Cardiac muscle cell (in vitro differentiated cells and primary cell): ENCODE measurements at regions not wholly inside any gene's neighbourhood (a gene's known extent, or its start where the extent isn't known, plus 50 kb on each side); places are given as distances from the start of the nearest gene placed in this dataset.

Experiments used
- DNase-seq, 2 donors: peaks; one replicate each; pipeline versions ENCODE4 v3.0.0 to v3.0.0-alpha.2; 2010 to 2017; ENCODE audit warnings: low read depth in 1 of 2, low spot score in 1 of 2
- H3K27ac ChIP-seq: fragments of 200-600 bp; sonication (generic); 2 replicates; pipeline ENCODE4 v1.5.1; 2016
- H3K27me3 ChIP-seq: fragments of 200-600 bp; sonication (generic); 2 replicates; pipeline ENCODE4 v1.6.0; 2016; ENCODE audit warnings: control low read depth
- H3K36me3 ChIP-seq: fragments of 200-600 bp; sonication (generic); 2 replicates; pipeline ENCODE4 v1.5.1; 2016; ENCODE audit warnings: control low read depth
- H3K4me1 ChIP-seq: fragments of 200-600 bp; sonication (generic); 2 replicates; pipeline ENCODE4 v1.8.1; 2017; ENCODE audit warnings: low read depth, mild to moderate bottlenecking, mixed run types
- H3K4me3 ChIP-seq: fragments of 200-600 bp; sonication (generic); 2 replicates; pipeline ENCODE4 v1.5.1; 2016; ENCODE audit warnings: mild to moderate bottlenecking
- H3K9me3 ChIP-seq: fragments of 200-600 bp; sonication (generic); 2 replicates; pipeline ENCODE4 v1.5.1; 2017; ENCODE audit warnings: low read depth, mild to moderate bottlenecking, control low read depth
- CTCF ChIP-seq: IDR thresholded peaks from 2 replicates; pipeline ENCODE4 v1.5.1; 2012; ENCODE audit warnings: low read depth, mild to moderate bottlenecking, low read length

- Histone ChIP-seq H3K27ac (no peak overlapping the region), H3K4me1 (no peaks in the 10 kb centered on the region), H3K27me3 (no peaks in the 10 kb centered on the region), H3K4me3 (no peak overlapping the region), H3K9me3 (no peaks in the 10 kb centered on the region), H3K36me3 (no peaks in the 10 kb centered on the region)
- TF ChIP-seq CTCF, result no peak
- peak in 1 of 2 donors; percentile 71 for DNase-seq
Measured at GRCh38 chr7:46461334-46461777, 540.3 kb upstream of the IGFBP3 start.

GRCh38 chr7:46459942-46460341 is 538.9 kb upstream of the IGFBP3 start:
- Histone ChIP-seq H3K9me3 (no peaks in the 10 kb centered on the region), H3K27me3 (no peaks in the 10 kb centered on the region), H3K36me3 (no peaks in the 10 kb centered on the region), H3K4me3 (no peak overlapping the region), H3K27ac (no peak overlapping the region), H3K4me1 (no peaks in the 10 kb centered on the region)
- peak in 1 of 2 donors; percentile 6 for DNase-seq
- no peak for TF ChIP-seq CTCF

- TF ChIP-seq CTCF, result no peak
- Histone ChIP-seq H3K4me1 (no peaks in the 10 kb centered on the region), H3K36me3 (no peaks in the 10 kb centered on the region), H3K4me3 (no peak overlapping the region), H3K9me3 (no peaks in the 10 kb centered on the region), H3K27me3 (no peaks in the 10 kb centered on the region), H3K27ac (no peak overlapping the region)
- DNase-seq, result peak in 1 of 2 donors; percentile 62
Measured at GRCh38 chr7:46454816-46455215, 533.7 kb upstream of the IGFBP3 start.

GRCh38 chr7:46452561-46453135 is 531.6 kb upstream of the IGFBP3 start:
- H3K4me3 ChIP-seq, result no peak overlapping the region
- H3K4me1 ChIP-seq, result no peaks in the 10 kb centered on the region
- H3K36me3 ChIP-seq, result no peaks in the 10 kb centered on the region
- H3K9me3 ChIP-seq, result no peaks in the 10 kb centered on the region
- no peak overlapping the region for H3K27ac ChIP-seq
- no peak for TF ChIP-seq CTCF
- DNase-seq, result peak in 1 of 2 donors; percentile 29
- no peaks in the 10 kb centered on the region for H3K27me3 ChIP-seq

GRCh38 chr7:46451846-46452245 is 530.8 kb upstream of the IGFBP3 start:
- no peaks in the 10 kb centered on the region for H3K36me3 ChIP-seq
- no peaks in the 10 kb centered on the region for H3K4me1 ChIP-seq
- H3K27ac ChIP-seq, result no peak overlapping the region
- DNase-seq, result no peak
- H3K4me3 ChIP-seq, result no peak overlapping the region
- H3K9me3 ChIP-seq, result no peaks in the 10 kb centered on the region
- TF ChIP-seq CTCF, result no peak
- no peaks in the 10 kb centered on the region for H3K27me3 ChIP-seq
